ENCODE measurements at regions not wholly inside any gene's neighbourhood (a gene's known extent, or its start where the extent isn't known, plus 50 kb on each side); places are given as distances from the start of the nearest gene placed in this dataset.

GRCh38 chr6:68342286-68342685, 292.8 kb upstream of the ADGRB3 start:
- no peaks in the 10 kb centered on the region for H3K79me2 ChIP-seq (ENCODE audit: control insufficient read depth, insufficient read depth, low read length)
- H3K4me1 ChIP-seq (ENCODE audit: control insufficient read depth, extremely low read depth, insufficient read depth, low read length), result no peaks in the 10 kb centered on the region
- no peak overlapping the region for H2AFZ ChIP-seq (ENCODE audit: low read depth, low read length)
- no peaks in the 10 kb centered on the region for H3K36me3 ChIP-seq (ENCODE audit: control insufficient read depth in 2 of 2, extremely low read depth in 1 of 2, insufficient read depth in 2 of 2, low read length in 2 of 2)
- ChIA-PET CTCF (no interaction called here), POLR2A (no interaction called here)
- H3K4me2 ChIP-seq (ENCODE audit: insufficient read depth, low read length), result no peak overlapping the region
- intact Hi-C loops (cut with micrococcal nuclease), result no loop called here
- no peaks in the 10 kb centered on the region for H3K9me1 ChIP-seq (replicated peaks; ENCODE audit: control insufficient read depth, extremely low read depth, insufficient read depth, low read length)
- no TSS peak for BruUV-seq (replicated peaks)
- no peak overlapping the region for H3K27ac ChIP-seq (ENCODE audit: insufficient read depth, low read depth, low read length)
- TF ChIP-seq GATA2 (IDR thresholded peaks at IDR 0.05; ENCODE audit: insufficient read depth, insufficient read length, low read depth, low read length) (no peak), POLR2AphosphoS5 (IDR thresholded peaks at IDR 0.05; ENCODE audit: insufficient read depth, low read depth, low read length) (no peak), CTCF (IDR thresholded peaks at IDR 0.05; ENCODE audit: extremely low read depth in 1 of 2, insufficient read depth in 1 of 2, low read depth in 1 of 2, low read length in 2 of 2) (no peak), MAX (IDR thresholded peaks at IDR 0.05; ENCODE audit: insufficient read depth, insufficient read length) (no peak), EZH2 (IDR thresholded peaks at IDR 0.05; ENCODE audit: borderline replicate concordance, low read depth, low read length, severe bottlenecking) (no peak), MYC (IDR thresholded peaks at IDR 0.05; ENCODE audit: low read depth, low read length) (no peak), POLR2A (IDR thresholded peaks at IDR 0.05; ENCODE audit: low read depth, low read length) (no peak), JUN (IDR thresholded peaks at IDR 0.05; ENCODE audit: borderline replicate concordance, insufficient read depth, insufficient read length, low read depth) (no peak), FOS (IDR thresholded peaks at IDR 0.05; ENCODE audit: borderline replicate concordance, insufficient read depth, low read length) (no peak)
- H4K20me1 ChIP-seq (replicated peaks; ENCODE audit: control insufficient read depth, extremely low read depth, insufficient read depth, low read length), result no peaks in the 10 kb centered on the region
- no peak overlapping the region for H3K4me3 ChIP-seq (replicated peaks in 1 of 3; ENCODE audit: insufficient read depth in 1 of 3, low read depth in 1 of 3, low read length in 3 of 3)
- DNase-seq (ENCODE audit: low read depth, low spot score) (no peak), FAIRE-seq (no peak)
- H3K9ac ChIP-seq (replicated peaks; ENCODE audit: extremely low read depth, insufficient read depth, low read length), result no peak overlapping the region
- no peaks in the 10 kb centered on the region for H3K9me3 ChIP-seq (replicated peaks; ENCODE audit: control insufficient read depth, insufficient read depth, low read length)
- dilution Hi-C loops (cut with MboI; ENCODE audit: extremely low pct_ligation_motif_present, low sequenced_read_pairs), result no loop called here
- no peaks in the 10 kb centered on the region for H3K27me3 ChIP-seq (ENCODE audit: control insufficient read depth in 2 of 2, insufficient read depth in 2 of 2, low read length in 2 of 2)

Measured in endothelial cell of umbilical vein (primary cell).